ENCODE measurements at regions not wholly inside any gene's neighbourhood (a gene's known extent, or its start where the extent isn't known, plus 50 kb on each side); places are given as distances from the start of the nearest gene placed in this dataset.

GRCh38 chr7:73966941-73967831, 60.8 kb upstream of the ELN start:
- H3K4me1 Mint-ChIP-seq (ENCODE audit: low read depth, unreplicated experiment) = no peaks in the 10 kb centered on the region
- peaks cover 4% of the 10 kb centered on the region for H3K9me3 Mint-ChIP-seq (ENCODE audit: unreplicated experiment)
- Histone ChIP-seq H3K27ac (ENCODE audit: low read depth, low read length) (no peak overlapping the region), H2AFZ (ENCODE audit: low read depth, low read length) (no peak overlapping the region), H3K9me3 (ENCODE audit: insufficient read depth, low read depth, low read length) (no peaks in the 10 kb centered on the region), H3K27me3 (ENCODE audit: insufficient read depth, low read length) (peaks cover 2% of the 10 kb centered on the region), H3K4me2 (ENCODE audit: low read length) (no peak overlapping the region), H4K20me1 (ENCODE audit: insufficient read depth, low read length) (no peaks in the 10 kb centered on the region), H3K4me3 (ENCODE audit: insufficient read depth, low read depth, low read length) (no peak overlapping the region), H3K36me3 (ENCODE audit: insufficient read depth, low read length) (no peaks in the 10 kb centered on the region), H3K4me1 (ENCODE audit: insufficient read depth, low read length) (no peaks in the 10 kb centered on the region), H3K9ac (ENCODE audit: low read length) (no peak overlapping the region), H3K79me2 (ENCODE audit: insufficient read depth, low read length) (no peaks in the 10 kb centered on the region)
- no peak overlapping the region for H3K27ac Mint-ChIP-seq (ENCODE audit: unreplicated experiment)
- H3K4me3 Mint-ChIP-seq (ENCODE audit: unreplicated experiment) = no peak overlapping the region
- DNase-seq (ENCODE audit: low read depth) (no peak), FAIRE-seq (no peak)
- TF ChIP-seq EZH2 (IDR thresholded peaks at IDR 0.05; ENCODE audit: insufficient read depth, low read length) (no peak), CTCF (IDR thresholded peaks at IDR 0.05; ENCODE audit: insufficient read depth, low read depth, low read length) (no peak)
- H3K27me3 Mint-ChIP-seq (ENCODE audit: low read depth, unreplicated experiment) = peaks cover 19% of the 10 kb centered on the region
- H3K36me3 Mint-ChIP-seq (ENCODE audit: low read depth, unreplicated experiment) = no peaks in the 10 kb centered on the region

- Mint-ChIP-seq H3K4me1 (ENCODE audit: low read depth, unreplicated experiment) (no peaks in the 10 kb centered on the region), H3K27me3 (ENCODE audit: low read depth, unreplicated experiment) (peaks cover 21% of the 10 kb centered on the region), H3K36me3 (ENCODE audit: low read depth, unreplicated experiment) (no peaks in the 10 kb centered on the region), H3K9me3 (ENCODE audit: unreplicated experiment) (peaks cover 4% of the 10 kb centered on the region), H3K4me3 (ENCODE audit: unreplicated experiment) (no peak overlapping the region), H3K27ac (ENCODE audit: unreplicated experiment) (no peak overlapping the region)
- TF ChIP-seq EZH2 (IDR thresholded peaks at IDR 0.05; ENCODE audit: insufficient read depth, low read length) (no peak), CTCF (IDR thresholded peaks at IDR 0.05; ENCODE audit: insufficient read depth, low read depth, low read length) (no peak)
- Histone ChIP-seq H4K20me1 (ENCODE audit: insufficient read depth, low read length) (no peaks in the 10 kb centered on the region), H2AFZ (ENCODE audit: low read depth, low read length) (no peak overlapping the region), H3K4me3 (ENCODE audit: insufficient read depth, low read depth, low read length) (no peak overlapping the region), H3K27ac (ENCODE audit: low read depth, low read length) (no peak overlapping the region), H3K36me3 (ENCODE audit: insufficient read depth, low read length) (no peaks in the 10 kb centered on the region), H3K9me3 (ENCODE audit: insufficient read depth, low read depth, low read length) (no peaks in the 10 kb centered on the region), H3K9ac (ENCODE audit: low read length) (no peak overlapping the region), H3K4me2 (ENCODE audit: low read length) (no peak overlapping the region), H3K27me3 (ENCODE audit: insufficient read depth, low read length) (peaks cover 2% of the 10 kb centered on the region), H3K79me2 (ENCODE audit: insufficient read depth, low read length) (no peaks in the 10 kb centered on the region), H3K4me1 (ENCODE audit: insufficient read depth, low read length) (no peaks in the 10 kb centered on the region)
- FAIRE-seq (no peak), DNase-seq (ENCODE audit: low read depth) (no peak)
Observed at GRCh38 chr7:73967832-73968290, 60.1 kb upstream of the ELN start.

GRCh38 chr7:73968487-73968886, 59.5 kb upstream of the ELN start:
- Mint-ChIP-seq H3K4me3 (ENCODE audit: unreplicated experiment) (no peak overlapping the region), H3K27me3 (ENCODE audit: low read depth, unreplicated experiment) (peaks cover 21% of the 10 kb centered on the region), H3K27ac (ENCODE audit: unreplicated experiment) (no peak overlapping the region), H3K36me3 (ENCODE audit: low read depth, unreplicated experiment) (no peaks in the 10 kb centered on the region), H3K4me1 (ENCODE audit: low read depth, unreplicated experiment) (no peaks in the 10 kb centered on the region), H3K9me3 (ENCODE audit: unreplicated experiment) (peaks cover 3% of the 10 kb centered on the region)
- no peak for DNase-seq (ENCODE audit: low read depth)
- Histone ChIP-seq H3K79me2 (ENCODE audit: insufficient read depth, low read length) (no peaks in the 10 kb centered on the region), H3K36me3 (ENCODE audit: insufficient read depth, low read length) (no peaks in the 10 kb centered on the region), H3K27me3 (ENCODE audit: insufficient read depth, low read length) (peaks cover 2% of the 10 kb centered on the region), H3K9ac (ENCODE audit: low read length) (no peak overlapping the region), H3K4me1 (ENCODE audit: insufficient read depth, low read length) (no peaks in the 10 kb centered on the region), H4K20me1 (ENCODE audit: insufficient read depth, low read length) (no peaks in the 10 kb centered on the region), H3K27ac (ENCODE audit: low read depth, low read length) (no peak overlapping the region), H3K4me2 (ENCODE audit: low read length) (no peak overlapping the region), H3K9me3 (ENCODE audit: insufficient read depth, low read depth, low read length) (no peaks in the 10 kb centered on the region), H3K4me3 (ENCODE audit: insufficient read depth, low read depth, low read length) (no peak overlapping the region), H2AFZ (ENCODE audit: low read depth, low read length) (no peak overlapping the region)
- no peak for FAIRE-seq
- no peak for TF ChIP-seq EZH2 (IDR thresholded peaks at IDR 0.05; ENCODE audit: insufficient read depth, low read length)
- no peak for TF ChIP-seq CTCF (IDR thresholded peaks at IDR 0.05; ENCODE audit: insufficient read depth, low read depth, low read length)
